8988T (cell line): ENCODE measurements at regions not wholly inside any gene's neighbourhood (a gene's known extent, or its start where the extent isn't known, plus 50 kb on each side); places are given as distances from the start of the nearest gene placed in this dataset.

Experiments
- DNase-seq: peaks from one replicate; pipeline ENCODE4 v3.0.0; 2011

- no peak for DNase-seq
These were observed 2309.4 kb upstream of the AGA start for GRCh38 chr4:179751669-179752068.

GRCh38 chr4:179755322-179755721 is 2313.1 kb upstream of the AGA start:
- DNase-seq = no peak

- DNase-seq = no peak
These were observed 2315.4 kb upstream of the AGA start for GRCh38 chr4:179757641-179758040.

- DNase-seq = no peak
These were observed 2320.6 kb upstream of the AGA start for GRCh38 chr4:179762840-179763239.

- no peak for DNase-seq
These were observed 2324.7 kb upstream of the AGA start for GRCh38 chr4:179766938-179767337.

- DNase-seq = no peak
These were observed 2326.8 kb upstream of the AGA start for GRCh38 chr4:179768996-179769395.

GRCh38 chr4:179797738-179798137 is 2355.5 kb upstream of the AGA start:
- no peak for DNase-seq

- no peak for DNase-seq
These were observed 2361.6 kb upstream of the AGA start for GRCh38 chr4:179803857-179804256.

GRCh38 chr4:179804440-179804839 is 2362.2 kb upstream of the AGA start:
- no peak for DNase-seq

GRCh38 chr4:179817317-179817716 is 2375.1 kb upstream of the AGA start:
- no peak for DNase-seq

GRCh38 chr4:179823342-179823741 is 2381.1 kb upstream of the AGA start:
- no peak for DNase-seq

GRCh38 chr4:179831274-179831673 is 2389.0 kb upstream of the AGA start:
- no peak for DNase-seq

- no peak for DNase-seq
These were observed 2394.2 kb upstream of the AGA start for GRCh38 chr4:179836179-179837075.

GRCh38 chr4:179843370-179843769 is 2399.8 kb upstream of the TENM3 start:
- no peak for DNase-seq

GRCh38 chr4:179855469-179855868 is 2387.7 kb upstream of the TENM3 start:
- no peak for DNase-seq

GRCh38 chr4:179858221-179858620 is 2385.0 kb upstream of the TENM3 start:
- no peak for DNase-seq

GRCh38 chr4:179867300-179867878 is 2375.8 kb upstream of the TENM3 start:
- DNase-seq = peak; percentile 30

- no peak for DNase-seq
These were observed 2371.5 kb upstream of the TENM3 start for GRCh38 chr4:179871726-179872125.

GRCh38 chr4:179872755-179873154 is 2370.4 kb upstream of the TENM3 start:
- no peak for DNase-seq

- no peak for DNase-seq
These were observed 2362.4 kb upstream of the TENM3 start for GRCh38 chr4:179880756-179881155.

- DNase-seq = no peak
These were observed 2349.0 kb upstream of the TENM3 start for GRCh38 chr4:179894066-179894778.

GRCh38 chr4:179919587-179919986 is 2323.6 kb upstream of the TENM3 start:
- no peak for DNase-seq

GRCh38 chr4:179927473-179927872 is 2315.7 kb upstream of the TENM3 start:
- no peak for DNase-seq

- DNase-seq = no peak
These were observed 2301.3 kb upstream of the TENM3 start for GRCh38 chr4:179941911-179942310.
